Fibroblast of mammary gland (primary cell): ENCODE measurements at regions not wholly inside any gene's neighbourhood (a gene's known extent, or its start where the extent isn't known, plus 50 kb on each side); places are given as distances from the start of the nearest gene placed in this dataset.

Experiments
- DNase-seq: peaks from one replicate; pipeline ENCODE4 v3.0.0-alpha.2; 2010; ENCODE audit warnings: low read depth
- H3K4me3 ChIP-seq: 2 replicates; pipeline ENCODE4 v1.5.1; 2011; ENCODE audit warnings: low read depth, mild to moderate bottlenecking, low read length, moderate library complexity; ENCODE audit not compliant: control insufficient read depth
- CTCF ChIP-seq: conservative IDR thresholded peaks from 2 replicates; pipeline ENCODE4 v1.5.1; 2011; ENCODE audit warnings: low read depth, low read length, inconsistent platforms; ENCODE audit not compliant: control insufficient read depth, insufficient read depth

GRCh38 chr21:38897532-38898421 is 92.0 kb downstream of the ETS2 start:
- H3K4me3 ChIP-seq, result no peak overlapping the region
- no peak for DNase-seq
- TF ChIP-seq CTCF, result no peak

GRCh38 chr21:38894899-38895298 is 89.2 kb downstream of the ETS2 start:
- no peak for DNase-seq
- H3K4me3 ChIP-seq, result no peak overlapping the region
- no peak for TF ChIP-seq CTCF

- no peak for DNase-seq
- no peak for TF ChIP-seq CTCF
- H3K4me3 ChIP-seq, result no peak overlapping the region
Measured at GRCh38 chr21:38888991-38889561, 83.3 kb downstream of the ETS2 start.

- TF ChIP-seq CTCF, result no peak
- no peak for DNase-seq
- H3K4me3 ChIP-seq, result no peak overlapping the region
Measured at GRCh38 chr21:38887749-38888148, 82.0 kb downstream of the ETS2 start.

GRCh38 chr21:38887062-38887686 is 81.4 kb downstream of the ETS2 start:
- DNase-seq, result no peak
- no peak overlapping the region for H3K4me3 ChIP-seq
- TF ChIP-seq CTCF, result no peak

- no peak for TF ChIP-seq CTCF
- no peak for DNase-seq
- no peak overlapping the region for H3K4me3 ChIP-seq
Measured at GRCh38 chr21:38885909-38886308, 80.2 kb downstream of the ETS2 start.
